Esophagus squamous epithelium (tissue), 4 donors: ENCODE measurements at regions not wholly inside any gene's neighbourhood (a gene's known extent, or its start where the extent isn't known, plus 50 kb on each side); places are given as distances from the start of the nearest gene placed in this dataset.
"Not testable (repeated sequence)": the region's sequence is repeated elsewhere in the genome, so short reads cannot be mapped to it uniquely, and the experiment has no call there.

ENCODE experiments used
- POLR2A ChIP-seq, 4 donors: fragments of 450-650 bp; IDR thresholded peaks; one replicate each; pipeline ENCODE4 v1.6.1; 2017; ENCODE audit warnings: antibody characterized with exemption in 4 of 4, mild to moderate bottlenecking in 4 of 4, moderate library complexity in 3 of 4
- TF ChIP-seq, protein P1 (sequence below), 6 experiments: fragments of 450-650 bp in 4 of 6; fragments of 200-600 bp in 2 of 6; sonication (generic) in 2 of 6; IDR thresholded peaks; one replicate each; pipeline ENCODE4 v1.5.1; 2016 to 2019; ENCODE audit warnings: antibody characterized with exemption in 6 of 6, mild to moderate bottlenecking in 4 of 6, moderate library complexity in 4 of 6

DNA sequence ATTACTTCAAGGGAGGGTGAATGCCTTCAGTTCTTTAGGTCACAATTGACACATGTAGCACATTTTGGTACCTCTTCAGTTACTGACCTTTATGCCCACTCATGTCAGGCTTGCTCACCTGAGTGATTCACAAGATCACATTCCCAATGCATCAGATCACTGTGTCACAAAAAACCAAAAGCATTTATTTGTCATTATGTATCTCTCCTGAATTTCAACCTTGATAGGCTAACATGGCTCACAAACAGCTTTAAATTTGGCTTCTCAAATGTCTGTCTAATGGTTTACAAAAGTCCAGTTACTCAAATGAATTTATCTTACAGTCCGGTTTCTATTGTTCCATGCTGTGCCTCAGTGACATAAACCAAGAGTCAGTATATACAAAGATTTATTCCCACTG lies 141.4 kb downstream of the PPIAL4G start:
- TF ChIP-seq, protein P1, sequence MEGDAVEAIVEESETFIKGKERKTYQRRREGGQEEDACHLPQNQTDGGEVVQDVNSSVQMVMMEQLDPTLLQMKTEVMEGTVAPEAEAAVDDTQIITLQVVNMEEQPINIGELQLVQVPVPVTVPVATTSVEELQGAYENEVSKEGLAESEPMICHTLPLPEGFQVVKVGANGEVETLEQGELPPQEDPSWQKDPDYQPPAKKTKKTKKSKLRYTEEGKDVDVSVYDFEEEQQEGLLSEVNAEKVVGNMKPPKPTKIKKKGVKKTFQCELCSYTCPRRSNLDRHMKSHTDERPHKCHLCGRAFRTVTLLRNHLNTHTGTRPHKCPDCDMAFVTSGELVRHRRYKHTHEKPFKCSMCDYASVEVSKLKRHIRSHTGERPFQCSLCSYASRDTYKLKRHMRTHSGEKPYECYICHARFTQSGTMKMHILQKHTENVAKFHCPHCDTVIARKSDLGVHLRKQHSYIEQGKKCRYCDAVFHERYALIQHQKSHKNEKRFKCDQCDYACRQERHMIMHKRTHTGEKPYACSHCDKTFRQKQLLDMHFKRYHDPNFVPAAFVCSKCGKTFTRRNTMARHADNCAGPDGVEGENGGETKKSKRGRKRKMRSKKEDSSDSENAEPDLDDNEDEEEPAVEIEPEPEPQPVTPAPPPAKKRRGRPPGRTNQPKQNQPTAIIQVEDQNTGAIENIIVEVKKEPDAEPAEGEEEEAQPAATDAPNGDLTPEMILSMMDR (IDR thresholded peaks at IDR 0.05), result not testable (repeated sequence)
- not testable (repeated sequence) for TF ChIP-seq POLR2A (IDR thresholded peaks at IDR 0.05)
